Loucy (cell line): ENCODE measurements at regions not wholly inside any gene's neighbourhood (a gene's known extent, or its start where the extent isn't known, plus 50 kb on each side); places are given as distances from the start of the nearest gene placed in this dataset.

ENCODE experiments used
- H2AFZ ChIP-seq: fragments of 200-600 bp; sonication (generic); 2 replicates; pipeline ENCODE4 v1.6.0; 2016; ENCODE audit warnings: antibody characterized with exemption, mild to moderate bottlenecking, low read length, moderate library complexity
- H3F3A ChIP-seq: fragments of 200-600 bp; 2 replicates; pipeline ENCODE4 v1.6.0; 2016; ENCODE audit warnings: antibody characterized with exemption, low read depth, mild to moderate bottlenecking
- H3K27me3 ChIP-seq: fragments of 200-600 bp; sonication (generic); 2 replicates; pipeline ENCODE4 v1.6.1; 2014; ENCODE audit warnings: low read length, mild to moderate bottlenecking; ENCODE audit not compliant: insufficient read depth, poor library complexity, severe bottlenecking
- H3K36me3 ChIP-seq: fragments of 200-600 bp; sonication (generic); 2 replicates; pipeline ENCODE4 v1.6.1; 2016; ENCODE audit warnings: low read length; ENCODE audit not compliant: insufficient read depth
- H3K4me1 ChIP-seq: fragments of 200-600 bp; sonication (generic); 2 replicates; pipeline ENCODE4 v1.5.1; 2014; ENCODE audit warnings: low read length, mild to moderate bottlenecking; ENCODE audit not compliant: insufficient read depth, poor library complexity, severe bottlenecking
- H3K4me2 ChIP-seq: fragments of 200-600 bp; sonication (generic); 2 replicates; pipeline ENCODE4 v1.6.0; 2014; ENCODE audit warnings: antibody characterized with exemption, low read length, low read depth, mild to moderate bottlenecking; ENCODE audit not compliant: poor library complexity, severe bottlenecking
- H3K4me3 ChIP-seq: fragments of 200-600 bp; sonication (generic); 2 replicates; pipeline ENCODE4 v1.5.1; 2014; ENCODE audit warnings: low read length, mild to moderate bottlenecking, mixed read lengths; ENCODE audit not compliant: poor library complexity, severe bottlenecking
- H3K79me2 ChIP-seq: fragments of 200-600 bp; sonication (generic); 2 replicates; pipeline ENCODE4 v1.6.1; 2014; ENCODE audit warnings: low read length; ENCODE audit not compliant: insufficient read depth
- H3K9ac ChIP-seq: fragments of 200-600 bp; sonication (generic); 2 replicates; pipeline ENCODE4 v1.6.0; 2014; ENCODE audit warnings: mild to moderate bottlenecking, low read depth, low read length, moderate library complexity; ENCODE audit not compliant: poor library complexity, severe bottlenecking
- H3K9me2 ChIP-seq: fragments of 200-600 bp; sonication (generic); replicated peaks from 2 replicates; pipeline ENCODE4 v1.6.1; 2016; ENCODE audit warnings: low read depth, low read length, mixed read lengths
- H3K9me3 ChIP-seq: fragments of 200-600 bp; sonication (generic); 2 replicates; pipeline ENCODE4 v1.6.1; 2014; ENCODE audit warnings: mild to moderate bottlenecking, antibody characterized with exemption, low read length, low read depth; ENCODE audit not compliant: insufficient read depth
- H4K20me1 ChIP-seq: fragments of 200-600 bp; sonication (generic); 2 replicates; pipeline ENCODE4 v1.6.0; 2014; ENCODE audit warnings: antibody characterized with exemption, low read length, mild to moderate bottlenecking; ENCODE audit not compliant: insufficient read depth, poor library complexity, severe bottlenecking
- CTCF ChIP-seq: fragments of 200-600 bp; sonication (generic); conservative IDR thresholded peaks from 2 replicates; pipeline ENCODE4 v1.5.1; 2014; ENCODE audit warnings: mild to moderate bottlenecking, antibody characterized with exemption, low read length
- EZH2phosphoT487 ChIP-seq: fragments of 200-600 bp; IDR thresholded peaks from 2 replicates; pipeline ENCODE4 v1.6.1; 2018; ENCODE audit warnings: antibody characterized with exemption, mild to moderate bottlenecking, moderate library complexity, borderline replicate concordance

GRCh38 chr1:5643360-5644107 lies 348.7 kb downstream of the NPHP4 start:
- H3K4me1 ChIP-seq: peaks cover 3% of the 10 kb centered on the region
- no peak overlapping the region for H2AFZ ChIP-seq
- no peaks in the 10 kb centered on the region for H3K27me3 ChIP-seq
- no peaks in the 10 kb centered on the region for H3K79me2 ChIP-seq
- H3K9ac ChIP-seq: no peak overlapping the region
- no peaks in the 10 kb centered on the region for H3K9me2 ChIP-seq
- no peak overlapping the region for H3K4me3 ChIP-seq
- no peaks in the 10 kb centered on the region for H3F3A ChIP-seq
- no peaks in the 10 kb centered on the region for H4K20me1 ChIP-seq
- H3K9me3 ChIP-seq: no peaks in the 10 kb centered on the region; the same call in 1 of the 2 replicates
- TF ChIP-seq CTCF (no peak), EZH2phosphoT487 (no peak)
- H3K36me3 ChIP-seq: no peaks in the 10 kb centered on the region
- H3K4me2 ChIP-seq: no peak overlapping the region

DNA sequence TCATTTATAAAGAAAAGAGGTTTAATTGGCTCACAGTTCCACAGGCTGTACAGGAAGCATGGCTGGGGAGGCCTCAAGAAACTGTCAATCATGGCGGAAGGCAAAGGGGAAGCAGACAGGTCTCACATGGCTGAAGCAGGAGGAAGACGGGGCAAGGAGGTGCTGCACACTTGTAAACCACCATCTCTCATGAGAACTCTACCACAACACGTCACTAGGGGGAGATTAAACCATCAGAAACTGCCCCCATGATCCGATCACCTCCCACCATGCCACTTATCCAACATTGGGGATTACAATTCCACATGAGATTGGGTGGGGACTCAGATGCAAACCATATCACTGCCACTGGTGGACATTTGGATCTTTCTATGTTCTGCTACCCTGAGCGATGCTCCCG lies 351.4 kb downstream of the NPHP4 start:
- Histone ChIP-seq H3K9ac (no peak overlapping the region), H3K9me3 (no peaks in the 10 kb centered on the region), H3F3A (no peaks in the 10 kb centered on the region), H3K4me2 (no peak overlapping the region), H3K4me1 (peaks cover 3% of the 10 kb centered on the region), H3K36me3 (no peaks in the 10 kb centered on the region), H4K20me1 (no peaks in the 10 kb centered on the region), H3K27me3 (no peaks in the 10 kb centered on the region), H2AFZ (no peak overlapping the region), H3K79me2 (no peaks in the 10 kb centered on the region), H3K9me2 (no peaks in the 10 kb centered on the region), H3K4me3 (no peak overlapping the region)
- TF ChIP-seq EZH2phosphoT487 (no peak), CTCF (peak; percentile 38)

GRCh38 chr1:5639106-5639722 lies 353.0 kb downstream of the NPHP4 start:
- H3F3A ChIP-seq: no peaks in the 10 kb centered on the region
- H3K9ac ChIP-seq: no peak overlapping the region
- no peaks in the 10 kb centered on the region for H3K9me2 ChIP-seq
- H3K4me1 ChIP-seq: peaks cover 3% of the 10 kb centered on the region
- TF ChIP-seq EZH2phosphoT487 (no peak), CTCF (no peak)
- no peaks in the 10 kb centered on the region for H3K9me3 ChIP-seq
- no peak overlapping the region for H3K4me3 ChIP-seq
- no peaks in the 10 kb centered on the region for H3K27me3 ChIP-seq
- H3K4me2 ChIP-seq: no peak overlapping the region
- H3K79me2 ChIP-seq: no peaks in the 10 kb centered on the region
- H2AFZ ChIP-seq: no peak overlapping the region
- no peaks in the 10 kb centered on the region for H4K20me1 ChIP-seq
- H3K36me3 ChIP-seq: no peaks in the 10 kb centered on the region
